ENCODE measurements at regions not wholly inside any gene's neighbourhood (a gene's known extent, or its start where the extent isn't known, plus 50 kb on each side); places are given as distances from the start of the nearest gene placed in this dataset.
"Not testable (repeated sequence)": the region's sequence is repeated elsewhere in the genome, so short reads cannot be mapped to it uniquely, and the experiment has no call there.

- Mint-ChIP-seq H3K4me3 (no peak overlapping the region), H3K9me3 (peaks cover 0 to under 1% (median 0%) of the 10 kb centered on the region in 6 donors), H3K4me1 (no peaks in the 10 kb centered on the region), H3K27ac (no peak overlapping the region), H3K27me3 (ENCODE audit: low read depth in 3 of 3) (peaks cover 0 to 6% (median 0%) of the 10 kb centered on the region in 3 donors), H3K36me3 (no peaks in the 10 kb centered on the region)
- DNase-seq = no peak
Measured at GRCh38 chr16:47980212-47980611, 175.6 kb downstream of the ABCC12 start.

- no peak overlapping the region for H3K4me3 Mint-ChIP-seq
- no peaks in the 10 kb centered on the region for H3K9me3 Mint-ChIP-seq
- no peaks in the 10 kb centered on the region for H3K36me3 Mint-ChIP-seq
- peaks cover 0 to 6% (median 0%) of the 10 kb centered on the region in 3 donors for H3K27me3 Mint-ChIP-seq (ENCODE audit: low read depth in 3 of 3)
- H3K4me1 Mint-ChIP-seq = no peaks in the 10 kb centered on the region
- no peak overlapping the region for H3K27ac Mint-ChIP-seq
- DNase-seq = no peak
Measured at GRCh38 chr16:47979616-47980182, 176.1 kb downstream of the ABCC12 start.

GRCh38 chr16:47979164-47979520, 176.7 kb downstream of the ABCC12 start:
- Mint-ChIP-seq H3K4me3 (no peak overlapping the region), H3K36me3 (no peaks in the 10 kb centered on the region), H3K4me1 (no peaks in the 10 kb centered on the region), H3K27me3 (ENCODE audit: low read depth in 3 of 3) (peaks cover 0 to 6% (median 0%) of the 10 kb centered on the region in 3 donors), H3K9me3 (no peaks in the 10 kb centered on the region), H3K27ac (no peak overlapping the region)
- no peak for DNase-seq

GRCh38 chr16:47978491-47979163, 177.2 kb downstream of the ABCC12 start:
- Mint-ChIP-seq H3K9me3 (no peaks in the 10 kb centered on the region), H3K36me3 (no peaks in the 10 kb centered on the region), H3K4me1 (no peaks in the 10 kb centered on the region), H3K27me3 (ENCODE audit: low read depth in 3 of 3) (peaks cover 0 to 2% (median 0%) of the 10 kb centered on the region in 3 donors), H3K27ac (no peak overlapping the region), H3K4me3 (no peak overlapping the region)
- DNase-seq = no peak

GRCh38 chr16:47977802-47978201, 178.0 kb downstream of the ABCC12 start:
- H3K4me1 Mint-ChIP-seq = no peaks in the 10 kb centered on the region
- DNase-seq = no peak
- no peaks in the 10 kb centered on the region for H3K9me3 Mint-ChIP-seq
- H3K27ac Mint-ChIP-seq = no peak overlapping the region
- H3K36me3 Mint-ChIP-seq = no peaks in the 10 kb centered on the region
- H3K4me3 Mint-ChIP-seq = no peak overlapping the region
- peaks cover 0 to 2% (median 0%) of the 10 kb centered on the region in 3 donors for H3K27me3 Mint-ChIP-seq (ENCODE audit: low read depth in 3 of 3)

GRCh38 chr16:47976636-47977210, 179.1 kb downstream of the ABCC12 start:
- Mint-ChIP-seq H3K36me3 (no peaks in the 10 kb centered on the region), H3K4me1 (no peaks in the 10 kb centered on the region), H3K9me3 (no peaks in the 10 kb centered on the region), H3K27ac (no peak overlapping the region), H3K4me3 (no peak overlapping the region), H3K27me3 (ENCODE audit: low read depth in 3 of 3) (peaks cover 0 to 2% (median 0%) of the 10 kb centered on the region in 3 donors)
- no peak for DNase-seq

- not testable (repeated sequence) for H3K27ac Mint-ChIP-seq, H3K4me1 Mint-ChIP-seq
Measured at GRCh38 chr16:47974971-47975370, 180.8 kb downstream of the ABCC12 start.

GRCh38 chr16:47973552-47973951, 182.2 kb downstream of the ABCC12 start:
- Mint-ChIP-seq H3K27ac (no peak overlapping the region), H3K9me3 (peaks cover 0 to 2% (median 0%) of the 10 kb centered on the region in 6 donors), H3K4me1 (no peaks in the 10 kb centered on the region), H3K4me3 (no peak overlapping the region), H3K27me3 (ENCODE audit: low read depth in 3 of 3) (peaks cover 2% of the 10 kb centered on the region in 3 donors), H3K36me3 (no peaks in the 10 kb centered on the region)
- no peak for DNase-seq

More at GRCh38 chr16:47974971-47975370, 180.8 kb downstream of the ABCC12 start:
- not testable (repeated sequence) for H3K27me3 Mint-ChIP-seq (ENCODE audit: low read depth in 3 of 3); H3K4me3 Mint-ChIP-seq; H3K9me3 Mint-ChIP-seq; DNase-seq; H3K36me3 Mint-ChIP-seq

GRCh38 chr16:47972246-47972985, 183.4 kb downstream of the ABCC12 start:
- H3K4me3 Mint-ChIP-seq = no peak overlapping the region
- no peak for DNase-seq
- H3K27me3 Mint-ChIP-seq (ENCODE audit: low read depth in 3 of 3) = peaks cover 2% of the 10 kb centered on the region in 3 donors
- H3K36me3 Mint-ChIP-seq = no peaks in the 10 kb centered on the region
- H3K9me3 Mint-ChIP-seq = peaks cover 0 to 2% (median 0%) of the 10 kb centered on the region in 6 donors
- no peak overlapping the region for H3K27ac Mint-ChIP-seq
- no peaks in the 10 kb centered on the region for H3K4me1 Mint-ChIP-seq

GRCh38 chr16:47971225-47971624, 184.6 kb downstream of the ABCC12 start:
- no peak overlapping the region for H3K4me3 Mint-ChIP-seq
- peaks cover 0 to 2% (median 0%) of the 10 kb centered on the region in 6 donors for H3K9me3 Mint-ChIP-seq
- H3K4me1 Mint-ChIP-seq = no peaks in the 10 kb centered on the region
- H3K27ac Mint-ChIP-seq = no peak overlapping the region
- peaks cover 0 to 2% (median 2%) of the 10 kb centered on the region in 3 donors for H3K27me3 Mint-ChIP-seq (ENCODE audit: low read depth in 3 of 3)
- no peak for DNase-seq
- no peaks in the 10 kb centered on the region for H3K36me3 Mint-ChIP-seq

GRCh38 chr16:47970291-47970931, 185.4 kb downstream of the ABCC12 start:
- H3K27ac Mint-ChIP-seq = no peak overlapping the region
- no peak for DNase-seq
- peaks cover 0 to 2% (median 0%) of the 10 kb centered on the region in 6 donors for H3K9me3 Mint-ChIP-seq
- H3K4me3 Mint-ChIP-seq = no peak overlapping the region
- H3K4me1 Mint-ChIP-seq = no peaks in the 10 kb centered on the region
- peaks cover 0 to 2% (median 2%) of the 10 kb centered on the region in 3 donors for H3K27me3 Mint-ChIP-seq (ENCODE audit: low read depth in 3 of 3)
- no peaks in the 10 kb centered on the region for H3K36me3 Mint-ChIP-seq

GRCh38 chr16:47967374-47967773, 188.4 kb downstream of the ABCC12 start:
- no peaks in the 10 kb centered on the region for H3K4me1 Mint-ChIP-seq
- peaks cover 0 to 8% (median 0%) of the 10 kb centered on the region in 6 donors for H3K9me3 Mint-ChIP-seq
- H3K36me3 Mint-ChIP-seq = no peaks in the 10 kb centered on the region

GRCh38 chr16:47966325-47966724, 189.5 kb downstream of the ABCC12 start:
- H3K9me3 Mint-ChIP-seq = peaks cover 0 to 8% (median 0%) of the 10 kb centered on the region in 6 donors
- no peaks in the 10 kb centered on the region for H3K4me1 Mint-ChIP-seq
- DNase-seq = no peak
- H3K36me3 Mint-ChIP-seq = no peaks in the 10 kb centered on the region
- no peak overlapping the region for H3K4me3 Mint-ChIP-seq
- H3K27ac Mint-ChIP-seq = no peak overlapping the region
- H3K27me3 Mint-ChIP-seq (ENCODE audit: low read depth in 3 of 3) = peaks cover 0 to 2% (median 0%) of the 10 kb centered on the region in 3 donors

More at GRCh38 chr16:47967374-47967773, 188.4 kb downstream of the ABCC12 start:
- DNase-seq = no peak
- Mint-ChIP-seq H3K27ac (no peak overlapping the region), H3K27me3 (ENCODE audit: low read depth in 3 of 3) (peaks cover 0 to 2% (median 2%) of the 10 kb centered on the region in 3 donors), H3K4me3 (no peak overlapping the region)

Measured in immature natural killer cell (primary cell).